Ovary (tissue), 7 donors: ENCODE measurements at regions not wholly inside any gene's neighbourhood (a gene's known extent, or its start where the extent isn't known, plus 50 kb on each side); places are given as distances from the start of the nearest gene placed in this dataset.

Experiments used
- DNase-seq, 5 donors: peaks; one replicate each; pipeline ENCODE4 v3.0.0-alpha.2; 2019 to 2020
- H3K27ac ChIP-seq, 2 donors: fragments of 200-600 bp; one replicate each; pipeline versions ENCODE4 v1.5.1 to v1.8.0; 2019 to 2022
- H3K27me3 ChIP-seq: fragments of 200-600 bp; one replicate; pipeline ENCODE4 v1.8.0; 2022
- H3K36me3 ChIP-seq: fragments of 200-600 bp; sonication (generic); one replicate; pipeline ENCODE4 v1.5.1; 2019
- H3K4me1 ChIP-seq: one replicate; pipeline ENCODE4 v1.8.1; 2013; ENCODE audit warnings: mild to moderate bottlenecking, moderate library complexity; ENCODE audit not compliant: insufficient read depth
- H3K4me3 ChIP-seq: fragments of 200-600 bp; sonication (generic); one replicate; pipeline ENCODE4 v1.5.1; 2017
- H3K9me3 ChIP-seq, 2 donors: fragments of 200-600 bp in 1 of 2; sonication (generic) in 1 of 2; one replicate each; pipeline versions ENCODE4 v1.5.1 to v1.8.1; 2013 to 2019; ENCODE audit warnings: mild to moderate bottlenecking in 1 of 2, moderate library complexity in 1 of 2
- CTCF ChIP-seq, 3 donors: fragments of 450-650 bp in 2 of 3; fragments of 200-600 bp in 1 of 3; IDR thresholded peaks; one replicate each; pipeline versions ENCODE4 v1.5.1 to v1.8.0; 2016 to 2022; ENCODE audit warnings: antibody characterized with exemption in 3 of 3, mild to moderate bottlenecking in 1 of 3
- EP300 ChIP-seq: sonication (generic); formaldehyde crosslinking; IDR thresholded peaks from one replicate; pipeline ENCODE4 v1.6.1; 2017; ENCODE audit warnings: antibody characterized with exemption
- POLR2A ChIP-seq: fragments of 450-650 bp; IDR thresholded peaks from one replicate; pipeline ENCODE4 v1.6.1; 2017; ENCODE audit warnings: antibody characterized with exemption, mild to moderate bottlenecking, moderate library complexity
- WGBS, 3 donors: extraction: QIAGEN DNeasy Blood & Tissue Kit in 1 of 3; methylation state at CpG; one replicate each; pipeline versions ENCODE4 v1.1.5 to v1.1.7; 2013 to 2017; 5-methylcytosine and 5-hydroxymethylcytosine counted together
- intact Hi-C, 4 donors: fragments of 100-400 bp; cut with DNase I; formaldehyde crosslinking; loops; one replicate each; pipeline versions ENCODE4 v1.11.0 to v1.15.1; 2022 to 2023
- donor health status: DM: no; HTN: no; CAD: no; lungs with moderate emphysema.
- donor health status: DM: no; HTN: no; CAD: no.
- donor health status: Bipolar disorder and iron deficiency.
- donor health status: DM: no; HTN: no; CAD: no.
- donor health status: DM: yes; HTN: yes; CAD: no.

- TF ChIP-seq POLR2A (no peak), CTCF (IDR thresholded peaks at IDR 0.05) (no peak), EP300 (no peak)
- H3K27ac ChIP-seq: no peak overlapping the region
- intact Hi-C loops: no loop called here
- no peaks in the 10 kb centered on the region for H3K9me3 ChIP-seq
- DNase-seq: no peak
- no peak overlapping the region for H3K4me3 ChIP-seq
- no peaks in the 10 kb centered on the region for H3K36me3 ChIP-seq
- no peaks in the 10 kb centered on the region for H3K27me3 ChIP-seq
- no peaks in the 10 kb centered on the region for H3K4me1 ChIP-seq
These were observed 715.8 kb upstream of the KIF2B start for GRCh38 chr17:53106886-53107285.

- no peak overlapping the region for H3K4me3 ChIP-seq
- H3K27ac ChIP-seq: no peak overlapping the region
- TF ChIP-seq POLR2A (no peak), EP300 (no peak), CTCF (IDR thresholded peaks at IDR 0.05) (no peak)
- no peak for DNase-seq
- no peaks in the 10 kb centered on the region for H3K9me3 ChIP-seq
- intact Hi-C loops: no loop called here
- no peaks in the 10 kb centered on the region for H3K27me3 ChIP-seq
- WGBS, 3 donors: 96 to 99% (median 97%) methylated on average over 2 of the region's 2 CpGs
- no peaks in the 10 kb centered on the region for H3K4me1 ChIP-seq
- no peaks in the 10 kb centered on the region for H3K36me3 ChIP-seq
These were observed 721.0 kb upstream of the KIF2B start for GRCh38 chr17:53101706-53102105.

GRCh38 chr17:53100126-53100525, 722.6 kb upstream of the KIF2B start:
- Histone ChIP-seq H3K27ac (no peak overlapping the region), H3K27me3 (no peaks in the 10 kb centered on the region), H3K4me3 (no peak overlapping the region), H3K4me1 (no peaks in the 10 kb centered on the region), H3K36me3 (no peaks in the 10 kb centered on the region), H3K9me3 (no peaks in the 10 kb centered on the region)
- DNase-seq: no peak
- intact Hi-C loops: no loop called here
- 4 to 15% (median 9%) methylated on average over 3 of the region's 3 CpGs for WGBS, 3 donors
- no peak for TF ChIP-seq EP300
- TF ChIP-seq CTCF (IDR thresholded peaks at IDR 0.05): no peak
- TF ChIP-seq POLR2A: no peak

GRCh38 chr17:53093391-53093790, 729.3 kb upstream of the KIF2B start:
- Histone ChIP-seq H3K4me1 (no peaks in the 10 kb centered on the region), H3K9me3 (no peaks in the 10 kb centered on the region), H3K27ac (no peak overlapping the region), H3K27me3 (no peaks in the 10 kb centered on the region), H3K4me3 (no peak overlapping the region), H3K36me3 (no peaks in the 10 kb centered on the region)
- TF ChIP-seq EP300 (no peak), CTCF (IDR thresholded peaks at IDR 0.05) (no peak), POLR2A (no peak)
- intact Hi-C loops: no loop called here
- DNase-seq: no peak
- WGBS, 3 donors: 59 to 77% (median 75%) methylated on average over 1 of the region's 1 CpG

GRCh38 chr17:53092072-53092471, 730.7 kb upstream of the KIF2B start:
- WGBS, 3 donors: 48 to 74% (median 55%) methylated on average over 2 of the region's 2 CpGs
- no peak overlapping the region for H3K27ac ChIP-seq
- H3K9me3 ChIP-seq: no peaks in the 10 kb centered on the region
- no peak overlapping the region for H3K4me3 ChIP-seq
- H3K27me3 ChIP-seq: no peaks in the 10 kb centered on the region
- no peaks in the 10 kb centered on the region for H3K36me3 ChIP-seq
- intact Hi-C loops: no loop called here
- TF ChIP-seq CTCF (IDR thresholded peaks at IDR 0.05): no peak
- TF ChIP-seq EP300: no peak
- no peak for TF ChIP-seq POLR2A
- no peaks in the 10 kb centered on the region for H3K4me1 ChIP-seq
- no peak for DNase-seq
